GM21423 (cell line): ENCODE measurements at regions not wholly inside any gene's neighbourhood (a gene's known extent, or its start where the extent isn't known, plus 50 kb on each side); places are given as distances from the start of the nearest gene placed in this dataset.
"Not testable (repeated sequence)": the region's sequence is repeated elsewhere in the genome, so short reads cannot be mapped to it uniquely, and the experiment has no call there.

Experiments
- ATAC-seq: cut with Tn5 transposase; IDR thresholded peaks from one replicate; pipeline ENCODE4 v1.9.1; 2021; ENCODE audit warnings: mild to moderate bottlenecking, moderate library complexity; ENCODE audit not compliant: unreplicated experiment

- ATAC-seq, result no peak
Measured at GRCh38 chr15:38726187-38726586, 161.6 kb upstream of the RASGRP1 start.

DNA sequence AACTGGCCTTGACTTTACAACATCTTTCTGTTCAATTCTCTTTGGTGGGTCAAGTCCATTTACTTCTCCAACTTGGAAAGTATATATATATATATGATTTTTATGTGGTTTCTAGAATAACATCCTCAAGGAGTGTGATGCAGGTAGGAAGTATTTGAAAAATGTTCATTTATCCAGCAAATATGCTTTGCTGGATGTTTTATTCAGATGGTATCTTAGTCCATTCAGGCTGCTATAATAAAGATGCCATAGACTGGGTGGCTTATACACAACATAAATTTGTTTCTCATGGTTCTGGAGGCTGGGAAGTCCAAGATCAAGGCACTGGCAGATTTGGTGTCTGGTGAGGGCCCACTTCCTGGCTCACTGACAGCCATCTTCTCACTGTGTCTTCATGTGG lies 168.7 kb upstream of the RASGRP1 start:
- ATAC-seq, result no peak

DNA sequence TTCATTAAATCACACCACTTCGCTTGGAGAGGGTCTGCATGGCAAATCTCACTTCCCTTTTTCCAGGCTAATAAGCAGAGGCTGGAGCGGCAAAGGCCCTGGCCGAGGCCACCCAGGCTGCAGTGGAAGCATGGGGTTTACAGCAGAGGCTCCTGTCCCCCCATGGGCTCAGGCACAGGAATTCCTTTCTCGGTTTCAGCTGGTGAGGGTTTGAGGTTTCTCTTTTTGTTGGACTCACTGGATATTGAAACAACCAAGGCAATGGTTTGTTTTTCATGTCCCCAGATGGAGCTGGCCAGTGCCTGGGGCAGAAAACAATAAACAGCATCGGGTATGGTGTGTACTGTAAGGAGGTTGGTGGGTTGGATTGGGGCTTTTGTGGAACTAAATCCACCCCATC lies 175.6 kb upstream of the RASGRP1 start:
- ATAC-seq, result no peak

GRCh38 chr15:38743147-38743546 lies 178.5 kb upstream of the RASGRP1 start:
- ATAC-seq, result no peak

GRCh38 chr15:38745126-38745525 lies 180.5 kb upstream of the RASGRP1 start:
- no peak for ATAC-seq

DNA sequence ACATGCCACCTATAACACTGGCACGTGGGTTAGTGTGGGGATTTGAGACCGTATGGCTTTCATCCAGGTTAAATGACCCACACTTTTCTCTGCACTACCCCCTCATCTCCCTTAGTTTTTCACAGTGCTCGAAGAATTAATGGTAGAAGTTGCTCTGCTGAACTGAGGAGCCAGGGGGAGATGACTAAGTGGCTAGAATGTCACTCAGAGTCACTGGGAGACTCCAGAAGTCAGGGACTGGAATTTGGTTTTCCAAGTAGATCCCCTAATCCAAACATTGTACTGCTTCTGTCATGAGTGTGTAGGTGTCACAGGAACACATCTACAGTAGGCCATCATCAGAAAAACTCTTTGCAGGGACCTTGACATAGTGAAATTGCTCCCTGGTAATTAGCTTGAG lies 181.0 kb upstream of the RASGRP1 start:
- ATAC-seq, result no peak

- ATAC-seq, result no peak
Measured at GRCh38 chr15:38746211-38746610, 181.6 kb upstream of the RASGRP1 start.

- no peak for ATAC-seq
Measured at GRCh38 chr15:38748710-38749109, 184.1 kb upstream of the RASGRP1 start.

GRCh38 chr15:38750786-38751185 lies 186.2 kb upstream of the RASGRP1 start:
- ATAC-seq, result no peak

GRCh38 chr15:38755718-38756117 lies 191.1 kb upstream of the RASGRP1 start:
- ATAC-seq, result no peak

GRCh38 chr15:38756441-38756840 lies 191.8 kb upstream of the RASGRP1 start:
- ATAC-seq, result no peak

GRCh38 chr15:38758043-38758442 lies 193.4 kb upstream of the RASGRP1 start:
- no peak for ATAC-seq

DNA sequence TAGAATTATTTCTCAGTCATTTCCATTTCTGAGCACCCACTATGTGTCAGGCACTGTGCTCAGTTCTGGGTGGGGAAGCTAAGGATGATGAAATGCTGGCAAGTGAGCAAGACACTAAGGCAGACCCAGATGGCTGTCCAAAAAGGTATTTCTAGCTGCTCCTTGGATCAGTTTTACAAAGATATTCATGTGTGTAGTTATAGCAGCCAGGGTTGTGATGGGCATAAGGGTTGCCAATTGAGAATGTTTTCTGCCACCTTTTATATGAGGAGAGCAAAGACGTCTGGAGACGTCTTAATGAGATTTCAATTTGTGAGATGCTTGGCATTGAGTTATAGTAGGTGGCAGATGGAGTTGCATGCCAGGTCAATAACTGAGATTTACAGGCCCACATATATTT lies 197.1 kb upstream of the RASGRP1 start:
- no peak for ATAC-seq

DNA sequence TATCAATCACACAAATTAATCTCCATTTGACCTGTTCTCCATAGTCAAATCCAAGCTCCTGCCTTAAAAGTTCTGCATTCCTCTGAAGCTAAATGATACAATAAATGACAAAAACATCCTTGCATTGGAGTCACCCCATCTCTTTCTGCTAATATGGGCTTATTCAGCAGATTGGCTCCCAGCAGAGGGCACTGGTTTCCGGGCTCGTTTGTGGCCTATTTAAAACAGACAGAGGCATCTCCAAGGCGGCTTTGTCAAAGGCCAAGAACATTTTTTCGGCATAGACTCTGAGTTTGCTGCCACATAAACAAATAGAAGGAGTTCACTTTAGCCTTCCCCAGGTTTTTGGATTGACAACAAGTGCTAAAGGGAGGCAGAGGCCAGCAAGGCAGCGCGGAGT lies 204.4 kb upstream of the RASGRP1 start:
- ATAC-seq, result no peak

DNA sequence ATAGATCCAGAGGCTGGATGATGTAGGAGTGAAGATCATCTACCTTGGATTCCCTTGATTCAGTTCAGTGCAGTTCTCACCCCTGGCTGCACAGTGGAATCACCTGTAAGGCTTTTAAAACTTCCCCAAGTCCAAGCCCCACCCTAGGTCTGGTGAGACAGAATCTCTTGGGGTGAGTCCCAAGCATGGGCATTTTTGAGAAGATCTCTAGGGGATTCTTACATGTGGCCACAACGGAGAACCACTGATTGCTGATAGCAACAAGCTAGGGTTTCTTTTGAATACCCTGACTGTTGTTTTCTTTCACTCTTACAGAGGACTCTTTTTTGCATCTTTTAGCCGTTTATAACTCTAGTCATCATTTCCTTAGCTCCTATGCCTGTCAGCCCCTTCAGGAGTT lies 204.9 kb upstream of the RASGRP1 start:
- ATAC-seq, result no peak

- ATAC-seq, result not testable (repeated sequence)
Measured at GRCh38 chr15:38774076-38774475, 209.5 kb upstream of the RASGRP1 start.

DNA sequence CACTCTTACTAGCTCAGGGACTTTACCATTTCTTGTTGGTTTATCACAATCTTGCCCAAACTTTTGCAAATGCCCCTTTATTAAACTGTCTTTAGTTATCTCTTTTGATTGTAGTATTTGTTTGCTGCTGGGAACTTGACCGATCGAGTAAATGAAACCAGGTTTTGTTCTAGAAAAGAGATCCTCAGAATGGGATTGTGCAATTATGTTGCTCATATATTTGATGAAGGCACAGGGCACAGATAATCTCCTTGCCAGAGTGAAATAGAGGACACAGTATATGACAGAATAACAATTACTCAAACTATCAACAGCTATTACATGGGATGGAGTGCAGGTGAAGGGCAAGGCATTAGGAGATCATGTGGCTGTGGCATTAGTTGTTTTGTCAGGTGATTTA lies 216.6 kb upstream of the RASGRP1 start:
- ATAC-seq, result no peak

GRCh38 chr15:38782156-38782555 lies 217.5 kb upstream of the RASGRP1 start:
- ATAC-seq, result no peak

GRCh38 chr15:38788918-38789317 lies 224.3 kb upstream of the RASGRP1 start:
- ATAC-seq, result no peak

GRCh38 chr15:38789566-38789965 lies 225.0 kb upstream of the RASGRP1 start:
- no peak for ATAC-seq

GRCh38 chr15:38793206-38793810 lies 228.7 kb upstream of the RASGRP1 start:
- no peak for ATAC-seq

- no peak for ATAC-seq
Measured at GRCh38 chr15:38795471-38796245, 231.0 kb upstream of the RASGRP1 start.

DNA sequence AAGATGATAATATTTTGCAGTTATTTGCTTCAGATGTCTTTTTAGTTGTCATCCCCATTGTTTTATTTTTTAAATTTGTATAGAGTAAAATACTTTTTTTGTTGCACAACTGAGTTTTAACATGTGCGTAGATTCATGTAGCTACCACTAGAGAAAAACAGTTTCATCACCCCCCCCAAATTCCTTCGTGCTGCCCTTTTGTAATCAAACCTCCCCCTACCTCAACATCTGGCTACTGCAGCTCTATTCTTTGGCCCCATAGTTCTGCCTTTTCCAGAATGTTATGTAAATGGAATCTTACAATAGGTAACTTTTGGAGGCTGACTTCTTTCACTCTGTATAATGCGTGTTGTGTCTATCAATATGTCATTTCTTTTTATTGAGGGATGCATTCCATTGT lies 232.0 kb upstream of the RASGRP1 start:
- no peak for ATAC-seq
